Lower leg skin (tissue), 4 donors: ENCODE measurements at regions not wholly inside any gene's neighbourhood (a gene's known extent, or its start where the extent isn't known, plus 50 kb on each side); places are given as distances from the start of the nearest gene placed in this dataset.

Source experiments
- DNase-seq, 2 donors: peaks; one replicate each; pipeline ENCODE4 v3.0.0-alpha.2; 2019; ENCODE audit warnings: low spot score in 2 of 2
- H3K4me3 ChIP-seq: fragments of 200-600 bp; sonication (generic); 2 replicates; pipeline ENCODE4 v1.5.1; 2017; ENCODE audit warnings: mild to moderate bottlenecking, low read depth; ENCODE audit not compliant: poor library complexity, severe bottlenecking
- POLR2A ChIP-seq, 2 donors: fragments of 450-650 bp; IDR thresholded peaks; one replicate each; pipeline ENCODE4 v1.6.1; 2016 to 2017; ENCODE audit warnings: antibody characterized with exemption in 2 of 2, mild to moderate bottlenecking in 1 of 2, moderate library complexity in 1 of 2
- WGBS, 2 donors: methylation state at CpG; one replicate each; pipeline ENCODE4 v1.1.5; 2018; 5-methylcytosine and 5-hydroxymethylcytosine counted together
- intact Hi-C: fragments of 100-400 bp; cut with DNase I; formaldehyde crosslinking; loops from one replicate; pipeline ENCODE4 v1.15.0; 2023; ENCODE audit warnings: low total_unique reads
- TF ChIP-seq, protein P1 (sequence below), 3 donors: fragments of 450-650 bp; IDR thresholded peaks; one replicate each; pipeline ENCODE4 v1.5.1; 2016; ENCODE audit warnings: antibody characterized with exemption in 3 of 3, mild to moderate bottlenecking in 3 of 3, moderate library complexity in 2 of 3

DNA sequence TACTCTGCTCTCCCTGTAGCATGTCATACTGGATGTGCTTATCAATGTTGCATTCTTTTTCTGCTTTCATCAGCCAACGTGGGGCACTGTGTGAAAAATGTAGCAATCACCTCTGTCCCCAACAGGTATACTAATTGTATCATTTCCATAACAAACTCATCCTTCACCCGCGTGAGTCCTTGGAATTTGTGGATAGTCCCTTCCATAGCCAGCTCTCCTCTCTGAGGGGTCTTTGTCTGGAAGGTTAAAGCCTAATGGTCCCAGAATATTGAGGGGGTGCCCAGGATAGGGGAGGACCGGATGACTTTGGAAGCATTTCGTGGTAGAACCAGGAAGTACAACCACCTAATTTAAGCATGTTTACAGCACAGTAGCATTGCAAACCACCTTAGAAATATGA is 124.6 kb downstream of the FOXB1 start:
- DNase-seq, result no peak
- TF ChIP-seq, protein P1, sequence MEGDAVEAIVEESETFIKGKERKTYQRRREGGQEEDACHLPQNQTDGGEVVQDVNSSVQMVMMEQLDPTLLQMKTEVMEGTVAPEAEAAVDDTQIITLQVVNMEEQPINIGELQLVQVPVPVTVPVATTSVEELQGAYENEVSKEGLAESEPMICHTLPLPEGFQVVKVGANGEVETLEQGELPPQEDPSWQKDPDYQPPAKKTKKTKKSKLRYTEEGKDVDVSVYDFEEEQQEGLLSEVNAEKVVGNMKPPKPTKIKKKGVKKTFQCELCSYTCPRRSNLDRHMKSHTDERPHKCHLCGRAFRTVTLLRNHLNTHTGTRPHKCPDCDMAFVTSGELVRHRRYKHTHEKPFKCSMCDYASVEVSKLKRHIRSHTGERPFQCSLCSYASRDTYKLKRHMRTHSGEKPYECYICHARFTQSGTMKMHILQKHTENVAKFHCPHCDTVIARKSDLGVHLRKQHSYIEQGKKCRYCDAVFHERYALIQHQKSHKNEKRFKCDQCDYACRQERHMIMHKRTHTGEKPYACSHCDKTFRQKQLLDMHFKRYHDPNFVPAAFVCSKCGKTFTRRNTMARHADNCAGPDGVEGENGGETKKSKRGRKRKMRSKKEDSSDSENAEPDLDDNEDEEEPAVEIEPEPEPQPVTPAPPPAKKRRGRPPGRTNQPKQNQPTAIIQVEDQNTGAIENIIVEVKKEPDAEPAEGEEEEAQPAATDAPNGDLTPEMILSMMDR (IDR thresholded peaks at IDR 0.05), result no peak
- no peak for TF ChIP-seq POLR2A (IDR thresholded peaks at IDR 0.05)
- 55 to 60% methylated on average over 5 of the region's 5 CpGs for WGBS, 2 donors
- intact Hi-C loops, result no loop called here
- no peak overlapping the region for H3K4me3 ChIP-seq

DNA sequence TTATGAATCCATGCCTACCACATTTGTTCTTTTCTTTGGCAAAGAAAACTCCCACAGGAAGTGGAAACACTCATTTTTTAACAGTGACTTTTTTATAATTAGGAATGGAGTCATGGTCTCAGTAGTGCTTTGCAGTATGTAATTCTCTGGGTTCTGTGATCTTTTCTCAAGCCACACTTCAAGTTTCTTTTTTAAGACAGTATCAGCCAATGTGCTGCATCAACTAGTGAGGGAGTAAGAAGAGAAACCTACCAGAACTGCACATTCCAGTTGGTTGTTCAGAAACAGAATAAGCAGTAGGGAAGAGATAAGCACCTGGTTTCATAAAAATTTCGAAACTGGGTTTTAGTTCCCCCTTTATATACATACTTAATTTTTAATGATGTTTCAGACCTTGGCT is 126.3 kb downstream of the FOXB1 start:
- intact Hi-C loops, result no loop called here
- no peak for DNase-seq
- H3K4me3 ChIP-seq, result no peak overlapping the region
- 73 to 93% methylated on average over 1 of the region's 1 CpG for WGBS, 2 donors
- TF ChIP-seq, protein P1 (IDR thresholded peaks at IDR 0.05), result no peak
- no peak for TF ChIP-seq POLR2A (IDR thresholded peaks at IDR 0.05)

DNA sequence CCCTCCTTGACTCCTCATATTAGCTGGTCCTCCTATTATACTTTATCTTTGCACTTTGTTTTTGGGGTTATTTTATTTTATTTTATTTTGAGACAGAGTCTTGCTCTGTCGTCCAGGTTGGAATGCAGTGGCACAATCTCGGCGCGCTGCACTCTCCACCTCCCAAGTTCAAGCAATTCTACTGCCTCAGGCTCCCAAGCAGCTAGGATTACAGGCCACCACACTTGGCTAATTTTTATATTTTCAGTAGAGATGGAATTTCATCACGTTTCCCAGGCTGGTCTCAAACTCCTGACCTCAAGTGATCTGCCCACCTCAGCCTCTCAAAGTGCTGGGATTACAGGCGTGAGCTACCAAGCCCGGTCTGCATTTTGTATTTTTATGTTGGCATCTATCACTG is 126.7 kb downstream of the FOXB1 start:
- intact Hi-C loops, result no loop called here
- TF ChIP-seq, protein P1 (IDR thresholded peaks at IDR 0.05), result no peak
- no peak for TF ChIP-seq POLR2A (IDR thresholded peaks at IDR 0.05)
- 87 to 88% methylated on average over 7 of the region's 7 CpGs for WGBS, 2 donors
- H3K4me3 ChIP-seq, result no peak overlapping the region
- no peak for DNase-seq

DNA sequence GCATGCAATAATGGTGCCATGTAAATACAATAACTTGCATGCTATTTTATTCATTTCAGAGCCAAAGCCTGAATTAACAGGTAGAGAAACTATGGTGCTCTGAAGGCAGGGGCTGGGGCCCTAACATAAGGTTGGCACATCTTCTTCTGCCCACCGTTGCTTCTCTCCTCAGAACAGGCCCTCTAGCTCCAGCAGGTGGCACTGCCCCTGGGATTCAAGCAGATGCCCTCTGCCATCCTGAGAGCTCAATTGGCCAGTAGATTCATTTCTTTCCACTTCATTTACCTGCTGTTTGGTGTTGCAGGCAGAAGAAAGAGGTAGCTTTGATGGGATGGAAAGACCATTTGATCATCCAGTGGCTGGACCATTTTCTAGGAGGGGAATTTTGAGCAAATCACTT is 130.5 kb downstream of the FOXB1 start:
- intact Hi-C loops, result no loop called here
- 53 to 68% methylated on average over 1 of the region's 1 CpG for WGBS, 2 donors
- TF ChIP-seq, protein P1 (IDR thresholded peaks at IDR 0.05), result no peak

DNA sequence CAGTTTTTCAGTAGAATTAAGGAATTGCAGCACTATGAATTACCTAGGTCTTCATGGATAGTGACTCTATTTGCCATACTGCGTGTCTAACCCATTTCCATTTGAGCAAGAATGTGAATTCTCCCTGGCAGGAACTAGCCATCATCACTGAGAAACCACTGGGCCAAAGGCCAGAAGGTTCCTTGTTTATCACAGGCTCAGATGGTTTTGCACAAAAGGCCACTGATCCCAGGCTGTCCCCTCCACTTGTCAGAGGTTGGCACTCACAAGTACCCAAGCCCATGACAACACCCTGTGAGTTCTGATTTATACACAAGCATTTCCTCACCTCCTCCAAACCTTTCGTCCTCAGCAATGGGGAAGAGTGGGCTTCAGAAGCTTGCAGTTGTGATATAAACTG is 131.8 kb downstream of the FOXB1 start:
- no peak overlapping the region for H3K4me3 ChIP-seq
- no peak for DNase-seq
- TF ChIP-seq, protein P1 (IDR thresholded peaks at IDR 0.05), result no peak
- intact Hi-C loops, result no loop called here
- WGBS, 2 donors, result 78 to 94% methylated on average over 2 of the region's 2 CpGs

More for the DNA sequence above, 130.5 kb downstream of the FOXB1 start:
- H3K4me3 ChIP-seq, result no peak overlapping the region
- no peak for DNase-seq

DNA sequence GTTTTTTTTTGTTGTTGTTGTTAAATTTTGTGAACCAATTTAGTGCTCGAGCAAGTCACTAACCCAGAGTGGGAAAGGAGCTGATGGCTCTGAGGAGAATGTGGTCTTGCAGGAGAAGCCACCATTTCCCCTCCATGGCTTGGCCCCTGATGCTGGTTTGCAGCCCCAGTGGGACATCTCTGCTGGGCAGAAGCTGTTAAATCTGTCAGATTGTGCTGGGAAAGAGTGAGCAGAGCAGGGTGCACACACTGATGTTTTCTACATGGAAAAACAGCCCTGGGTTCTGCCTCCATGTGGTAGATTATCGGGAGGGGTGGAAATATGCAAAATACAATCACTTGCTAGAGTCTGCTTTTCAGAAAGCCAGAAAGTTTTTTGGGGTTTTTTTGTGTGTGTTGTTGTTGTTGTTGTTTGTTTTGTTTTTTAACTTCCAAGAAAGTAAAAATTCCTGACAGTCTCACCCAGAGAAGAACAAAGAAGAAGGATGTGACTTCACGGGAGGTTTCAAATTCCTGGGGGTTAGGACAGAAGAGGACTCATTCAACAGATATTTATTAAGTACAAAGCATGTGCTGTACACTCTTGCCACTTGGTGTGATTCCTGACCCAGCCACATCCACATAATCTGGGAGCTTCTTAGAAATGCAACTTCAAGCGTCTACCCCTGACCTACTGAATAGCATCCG is 133.7 kb downstream of the FOXB1 start:
- intact Hi-C loops, result no loop called here
- no peak for DNase-seq
- TF ChIP-seq, protein P1 (IDR thresholded peaks at IDR 0.05), result no peak
- TF ChIP-seq POLR2A (IDR thresholded peaks at IDR 0.05), result no peak
- H3K4me3 ChIP-seq, result no peak overlapping the region
- WGBS, 2 donors, result 59 to 69% methylated on average over 5 of the region's 5 CpGs
